ENCODE measurements at regions not wholly inside any gene's neighbourhood (a gene's known extent, or its start where the extent isn't known, plus 50 kb on each side); places are given as distances from the start of the nearest gene placed in this dataset.

DNA sequence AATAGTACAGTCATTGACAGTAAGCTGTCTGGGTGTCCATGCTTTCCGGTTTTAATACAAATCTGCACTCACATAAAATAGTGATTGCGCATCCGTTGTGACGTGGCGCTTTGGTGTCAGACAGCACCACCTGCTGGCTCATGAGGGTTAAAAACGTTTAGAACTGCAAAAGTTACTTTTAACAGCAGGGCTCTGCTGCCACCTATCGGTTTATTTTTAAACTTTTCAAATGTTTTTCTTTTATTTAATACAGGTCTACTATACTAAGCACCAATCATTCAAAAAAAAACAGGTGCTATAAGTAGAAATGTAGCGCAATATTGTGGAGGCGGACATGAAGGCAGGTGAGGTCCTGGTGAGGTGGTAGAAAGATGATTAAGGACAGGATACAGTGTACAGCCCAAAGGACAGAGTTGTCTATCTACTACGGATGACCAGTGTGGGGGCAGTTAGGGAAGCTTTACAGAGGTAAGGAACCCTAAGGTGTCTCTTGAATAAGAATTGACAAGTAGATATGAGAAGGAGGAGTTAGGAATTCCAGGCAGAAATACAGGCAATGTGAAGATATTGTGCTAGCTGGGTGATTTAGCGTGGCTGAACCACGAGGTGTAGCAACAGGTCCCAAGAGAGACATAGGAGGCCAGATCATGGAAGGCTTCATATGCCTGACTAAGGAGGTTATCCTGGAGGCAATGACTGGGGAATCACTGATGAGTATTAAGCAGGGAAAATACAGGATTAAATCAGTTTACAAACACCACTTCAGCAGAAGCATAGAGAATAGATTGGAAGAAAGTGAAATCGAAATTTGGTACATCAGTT lies 91.5 kb upstream of the PRB2 start:
- H3K9me2 ChIP-seq (replicated peaks; ENCODE audit: insufficient read depth), result no peaks in the 10 kb centered on the region
- H4K20me1 ChIP-seq (ENCODE audit: insufficient read depth, poor library complexity, severe bottlenecking), result no peaks in the 10 kb centered on the region
- TF ChIP-seq EZH2phosphoT487 (IDR thresholded peaks at IDR 0.05; ENCODE audit: low read depth, severe bottlenecking, unreplicated experiment) (no peak), EZH2 (IDR thresholded peaks at IDR 0.05; ENCODE audit: borderline replicate concordance) (no peak)
- TF ChIP-seq, protein P1, sequence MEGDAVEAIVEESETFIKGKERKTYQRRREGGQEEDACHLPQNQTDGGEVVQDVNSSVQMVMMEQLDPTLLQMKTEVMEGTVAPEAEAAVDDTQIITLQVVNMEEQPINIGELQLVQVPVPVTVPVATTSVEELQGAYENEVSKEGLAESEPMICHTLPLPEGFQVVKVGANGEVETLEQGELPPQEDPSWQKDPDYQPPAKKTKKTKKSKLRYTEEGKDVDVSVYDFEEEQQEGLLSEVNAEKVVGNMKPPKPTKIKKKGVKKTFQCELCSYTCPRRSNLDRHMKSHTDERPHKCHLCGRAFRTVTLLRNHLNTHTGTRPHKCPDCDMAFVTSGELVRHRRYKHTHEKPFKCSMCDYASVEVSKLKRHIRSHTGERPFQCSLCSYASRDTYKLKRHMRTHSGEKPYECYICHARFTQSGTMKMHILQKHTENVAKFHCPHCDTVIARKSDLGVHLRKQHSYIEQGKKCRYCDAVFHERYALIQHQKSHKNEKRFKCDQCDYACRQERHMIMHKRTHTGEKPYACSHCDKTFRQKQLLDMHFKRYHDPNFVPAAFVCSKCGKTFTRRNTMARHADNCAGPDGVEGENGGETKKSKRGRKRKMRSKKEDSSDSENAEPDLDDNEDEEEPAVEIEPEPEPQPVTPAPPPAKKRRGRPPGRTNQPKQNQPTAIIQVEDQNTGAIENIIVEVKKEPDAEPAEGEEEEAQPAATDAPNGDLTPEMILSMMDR (IDR thresholded peaks at IDR 0.05; ENCODE audit: poor library complexity), result peak; percentile 99
- H3K27me3 ChIP-seq, result peaks cover 5% of the 10 kb centered on the region
- H3K4me3 ChIP-seq, result no peak overlapping the region
- 29% methylated on average over 13 of the region's 13 CpGs for WGBS (ENCODE audit: low lambda C conversion rate, missing lambda C conversion rate)
- no peaks in the 10 kb centered on the region for H3K9me3 ChIP-seq (ENCODE audit: low read depth)
- no peaks in the 10 kb centered on the region for H3K36me3 ChIP-seq (replicated peaks; ENCODE audit: insufficient read depth, low read depth)
- no peaks in the 10 kb centered on the region for H3K79me2 ChIP-seq
- no peak overlapping the region for H2AFZ ChIP-seq
- peak overlapping the region; percentile 53 for H3K4me2 ChIP-seq
- peak; percentile 92 for DNase-seq (ENCODE audit: low spot score)
- no peak overlapping the region for H3K27ac ChIP-seq
- H3K4me1 ChIP-seq (ENCODE audit: insufficient read depth), result no peaks in the 10 kb centered on the region

- H3K9me2 ChIP-seq (replicated peaks; ENCODE audit: insufficient read depth), result no peaks in the 10 kb centered on the region
- no peak overlapping the region for H3K27ac ChIP-seq
- peaks cover 4% of the 10 kb centered on the region for H3K27me3 ChIP-seq
- no peak overlapping the region for H2AFZ ChIP-seq
- H3K4me3 ChIP-seq, result no peak overlapping the region
- H3K36me3 ChIP-seq (replicated peaks; ENCODE audit: insufficient read depth, low read depth), result no peaks in the 10 kb centered on the region
- H3K9me3 ChIP-seq (ENCODE audit: low read depth), result no peaks in the 10 kb centered on the region
- DNase-seq (ENCODE audit: low spot score), result no peak
- WGBS (ENCODE audit: low lambda C conversion rate, missing lambda C conversion rate), result 86% methylated on average over 3 of the region's 3 CpGs
- H4K20me1 ChIP-seq (ENCODE audit: insufficient read depth, poor library complexity, severe bottlenecking), result no peaks in the 10 kb centered on the region
- H3K79me2 ChIP-seq, result no peaks in the 10 kb centered on the region
- H3K4me1 ChIP-seq (ENCODE audit: insufficient read depth), result peaks cover 4% of the 10 kb centered on the region
- no peak overlapping the region for H3K4me2 ChIP-seq
- TF ChIP-seq EZH2phosphoT487 (IDR thresholded peaks at IDR 0.05; ENCODE audit: low read depth, severe bottlenecking, unreplicated experiment), result no peak
- no peak for TF ChIP-seq EZH2 (IDR thresholded peaks at IDR 0.05; ENCODE audit: borderline replicate concordance)
- TF ChIP-seq, protein P1 (IDR thresholded peaks at IDR 0.05; ENCODE audit: poor library complexity), result no peak
These were observed 100.9 kb upstream of the PRB2 start for GRCh38 chr12:11496157-11496851.

DNA sequence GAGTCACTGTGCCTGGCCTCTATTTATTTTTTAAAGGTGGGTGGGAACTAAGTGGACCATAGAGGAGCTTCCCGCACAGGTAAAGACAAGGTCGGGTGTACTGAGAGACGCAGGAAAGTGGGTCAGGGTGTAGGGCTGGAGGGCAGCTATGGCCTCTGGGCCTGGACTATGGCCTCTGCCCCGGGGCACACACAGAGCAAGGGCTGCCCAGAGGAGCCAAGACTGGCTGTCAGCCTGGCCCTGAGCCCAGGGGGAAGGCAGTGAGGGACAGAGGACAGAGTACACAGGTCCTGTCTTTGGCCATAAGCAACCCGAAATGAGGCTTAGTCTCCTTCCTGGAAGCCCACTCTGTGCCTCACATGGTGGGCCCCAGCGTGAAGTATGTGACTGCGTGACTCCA lies 102.1 kb upstream of the PRB2 start:
- H2AFZ ChIP-seq, result no peak overlapping the region
- peaks cover 4% of the 10 kb centered on the region for H3K4me1 ChIP-seq (ENCODE audit: insufficient read depth)
- no peaks in the 10 kb centered on the region for H4K20me1 ChIP-seq (ENCODE audit: insufficient read depth, poor library complexity, severe bottlenecking)
- no peaks in the 10 kb centered on the region for H3K79me2 ChIP-seq
- peaks cover 4% of the 10 kb centered on the region for H3K27me3 ChIP-seq
- no peaks in the 10 kb centered on the region for H3K36me3 ChIP-seq (replicated peaks; ENCODE audit: insufficient read depth, low read depth)
- no peak overlapping the region for H3K4me2 ChIP-seq
- DNase-seq (ENCODE audit: low spot score), result no peak
- 79% methylated on average over 7 of the region's 7 CpGs for WGBS (ENCODE audit: low lambda C conversion rate, missing lambda C conversion rate)
- TF ChIP-seq EZH2phosphoT487 (IDR thresholded peaks at IDR 0.05; ENCODE audit: low read depth, severe bottlenecking, unreplicated experiment) (no peak), EZH2 (IDR thresholded peaks at IDR 0.05; ENCODE audit: borderline replicate concordance) (no peak)
- TF ChIP-seq, protein P1 (IDR thresholded peaks at IDR 0.05; ENCODE audit: poor library complexity), result no peak
- no peak overlapping the region for H3K4me3 ChIP-seq
- no peaks in the 10 kb centered on the region for H3K9me3 ChIP-seq (ENCODE audit: low read depth)
- H3K9me2 ChIP-seq (replicated peaks; ENCODE audit: insufficient read depth), result no peaks in the 10 kb centered on the region
- H3K27ac ChIP-seq, result no peak overlapping the region
